Liver (tissue), 8 donors: ENCODE measurements at regions not wholly inside any gene's neighbourhood (a gene's known extent, or its start where the extent isn't known, plus 50 kb on each side); places are given as distances from the start of the nearest gene placed in this dataset.

Source experiments
- DNase-seq: peaks from one replicate; pipeline ENCODE4 v3.0.0-alpha.2; 2017; ENCODE audit warnings: low spot score
- H3K27ac ChIP-seq, 2 donors: one replicate each; pipeline ENCODE4 v1.7.0; 2013; ENCODE audit warnings: inconsistent platforms in 2 of 2, low read length in 2 of 2, control low read depth in 1 of 2, low read depth in 1 of 2, mild to moderate bottlenecking in 1 of 2
- H3K27me3 ChIP-seq, 4 donors: one replicate each; pipeline versions ENCODE4 v1.6.1 to v1.7.0; 2013; ENCODE audit warnings: low read length in 3 of 4, inconsistent platforms in 1 of 4, mild to moderate bottlenecking in 1 of 4, moderate library complexity in 1 of 4; ENCODE audit not compliant: control insufficient read depth in 4 of 4, insufficient read depth in 4 of 4
- H3K36me3 ChIP-seq, 4 donors: one replicate each; pipeline versions ENCODE4 v1.6.1 to v1.7.0; 2013; ENCODE audit warnings: low read length in 3 of 4, mild to moderate bottlenecking in 3 of 4, low read depth in 1 of 4, moderate library complexity in 1 of 4; ENCODE audit not compliant: control insufficient read depth in 4 of 4, insufficient read depth in 3 of 4
- H3K4me1 ChIP-seq, 4 donors: one replicate each; pipeline versions ENCODE4 v1.6.1 to v1.7.0; 2013; ENCODE audit warnings: low read length in 3 of 4, mild to moderate bottlenecking in 3 of 4, moderate library complexity in 1 of 4; ENCODE audit not compliant: control insufficient read depth in 4 of 4, insufficient read depth in 4 of 4
- H3K4me3 ChIP-seq, 3 donors: one replicate each; pipeline versions ENCODE4 v1.6.1 to v1.7.0; 2013; ENCODE audit warnings: low read length in 3 of 3, control low read depth in 1 of 3, low read depth in 1 of 3, mild to moderate bottlenecking in 1 of 3
- H3K9ac ChIP-seq, 2 donors: one replicate each; pipeline ENCODE4 v1.7.0; 2013; ENCODE audit warnings: low read length in 2 of 2, mild to moderate bottlenecking in 2 of 2, moderate library complexity in 2 of 2, control low read depth in 1 of 2, low read depth in 1 of 2
- H3K9me3 ChIP-seq, 4 donors: one replicate each; pipeline versions ENCODE4 v1.6.1 to v1.7.0; 2013; ENCODE audit warnings: low read length in 3 of 4; ENCODE audit not compliant: control insufficient read depth in 4 of 4
- ATF3 ChIP-seq: IDR thresholded peaks from 2 replicates; pipeline ENCODE4 v1.6.1; 2016; ENCODE audit warnings: antibody characterized with exemption
- CTCF ChIP-seq: fragments of 150-350 bp; IDR thresholded peaks from 2 replicates; pipeline ENCODE4 v1.5.1; 2017; ENCODE audit warnings: improper control_type of control experiment, low read depth, low read length; ENCODE audit not compliant: missing input control
- EGR1 ChIP-seq, 2 donors: IDR thresholded peaks; 2 replicates each; pipeline ENCODE4 v1.6.1; 2016 to 2018; ENCODE audit warnings: antibody characterized with exemption in 2 of 2, low read depth in 2 of 2
- FOXA1 ChIP-seq: IDR thresholded peaks from 2 replicates; pipeline ENCODE4 v1.6.1; 2016; ENCODE audit warnings: antibody characterized with exemption
- FOXA2 ChIP-seq: IDR thresholded peaks from 2 replicates; pipeline ENCODE4 v1.6.1; 2016; ENCODE audit warnings: antibody characterized with exemption
- GABPA ChIP-seq, 2 donors: IDR thresholded peaks in 1 of 2; conservative IDR thresholded peaks in 1 of 2; 2 replicates each; pipeline ENCODE4 v1.6.1; 2016; ENCODE audit warnings: antibody characterized with exemption in 2 of 2, mild to moderate bottlenecking in 1 of 2, moderate library complexity in 1 of 2
- HNF4A ChIP-seq, 2 donors: conservative IDR thresholded peaks; 2 replicates each; pipeline ENCODE4 v1.6.1; 2016; ENCODE audit warnings: antibody characterized with exemption in 2 of 2, mild to moderate bottlenecking in 2 of 2
- HNF4G ChIP-seq: IDR thresholded peaks from 2 replicates; pipeline ENCODE4 v1.6.1; 2016; ENCODE audit warnings: antibody characterized with exemption
- JUND ChIP-seq, 2 donors: IDR thresholded peaks; 2 replicates each; pipeline ENCODE4 v1.6.1; 2016; ENCODE audit warnings: antibody characterized with exemption in 2 of 2
- MAX ChIP-seq: IDR thresholded peaks from 2 replicates; pipeline ENCODE4 v1.6.1; 2016; ENCODE audit warnings: antibody characterized with exemption
- NR2F2 ChIP-seq: IDR thresholded peaks from 2 replicates; pipeline ENCODE4 v1.6.1; 2016; ENCODE audit warnings: antibody characterized with exemption
- RAD21 ChIP-seq, 2 donors: IDR thresholded peaks; 2 replicates each; pipeline ENCODE4 v1.6.1; 2016; ENCODE audit warnings: antibody characterized with exemption in 2 of 2, mild to moderate bottlenecking in 2 of 2
- REST ChIP-seq: IDR thresholded peaks from 2 replicates; pipeline ENCODE4 v1.6.1; 2016; ENCODE audit warnings: antibody characterized with exemption, mild to moderate bottlenecking
- RXRA ChIP-seq, 2 donors: IDR thresholded peaks; 2 replicates each; pipeline ENCODE4 v1.6.1; 2017 to 2018; ENCODE audit warnings: antibody characterized with exemption in 2 of 2, mild to moderate bottlenecking in 1 of 2
- SP1 ChIP-seq: IDR thresholded peaks from 2 replicates; pipeline ENCODE4 v1.6.1; 2018; ENCODE audit warnings: antibody characterized with exemption, mild to moderate bottlenecking
- TAF1 ChIP-seq: conservative IDR thresholded peaks from 2 replicates; pipeline ENCODE4 v1.6.1; 2016; ENCODE audit warnings: antibody characterized with exemption, mild to moderate bottlenecking
- YY1 ChIP-seq: IDR thresholded peaks from 2 replicates; pipeline ENCODE4 v1.6.1; 2016; ENCODE audit warnings: antibody characterized with exemption, mild to moderate bottlenecking
- ZBTB33 ChIP-seq: IDR thresholded peaks from 2 replicates; pipeline ENCODE4 v1.6.1; 2016; ENCODE audit warnings: antibody characterized with exemption
- WGBS: extraction: QIAGEN DNeasy Blood & Tissue Kit; methylation state at CpG from one replicate; pipeline ENCODE4 v1.1.7; 2013; 5-methylcytosine and 5-hydroxymethylcytosine counted together
- donor health status: healthy.
- donor health status: healthy.
- donor health status: healthy.
- donor health status: healthy.
- donor health status: healthy.

GRCh38 chr1:220956501-220957232, 77.4 kb downstream of the HLX start:
- no peak for DNase-seq
- H3K4me3 ChIP-seq: no peak overlapping the region
- no peak overlapping the region for H3K27ac ChIP-seq
- H3K4me1 ChIP-seq: peaks cover 0 to 4% (median 0%) of the 10 kb centered on the region in 4 donors
- H3K27me3 ChIP-seq: no peaks in the 10 kb centered on the region
- H3K36me3 ChIP-seq: no peaks in the 10 kb centered on the region
- H3K9ac ChIP-seq: no peak overlapping the region
- TF ChIP-seq FOXA1 (no peak), RAD21 (IDR thresholded peaks at IDR 0.05) (no peak), YY1 (no peak), MAX (no peak), GABPA (IDR thresholded peaks at IDR 0.05 in 1 of 2, conservative IDR thresholded peaks at IDR 0.05 in 1 of 2) (no peak), RXRA (IDR thresholded peaks at IDR 0.05) (no peak), ZBTB33 (no peak), REST (no peak), SP1 (no peak), NR2F2 (no peak), FOXA2 (no peak), ATF3 (no peak), HNF4G (no peak), HNF4A (conservative IDR thresholded peaks at IDR 0.05) (no peak), JUND (IDR thresholded peaks at IDR 0.05) (no peak), CTCF (no peak), EGR1 (IDR thresholded peaks at IDR 0.05; ENCODE audit: low read depth in 2 of 2) (no peak), TAF1 (no peak)
- WGBS: 71% methylated on average over 2 of the region's 2 CpGs
- H3K9me3 ChIP-seq: no peaks in the 10 kb centered on the region
